Upper lobe of left lung (tissue), 6 donors: ENCODE measurements at regions not wholly inside any gene's neighbourhood (a gene's known extent, or its start where the extent isn't known, plus 50 kb on each side); places are given as distances from the start of the nearest gene placed in this dataset.
"Not testable (repeated sequence)": the region's sequence is repeated elsewhere in the genome, so short reads cannot be mapped to it uniquely, and the experiment has no call there.

Source experiments
- ATAC-seq, 2 donors: fragments of 200-7000 bp; cut with Tn5 transposase; one replicate each; pipeline ENCODE4 v1.9.1; 2022; ENCODE audit warnings: mild to moderate bottlenecking in 2 of 2, moderate library complexity in 2 of 2; ENCODE audit not compliant: low FRiP score in 2 of 2
- DNase-seq, 2 donors: peaks; one replicate each; pipeline ENCODE4 v3.0.0-alpha.2; 2019 to 2020
- H3K27ac ChIP-seq, 4 donors: fragments of 200-600 bp; sonication (generic); one replicate each; pipeline ENCODE4 v1.5.1; 2016 to 2019
- H3K27me3 ChIP-seq, 4 donors: fragments of 200-600 bp; sonication (generic); one replicate each; pipeline ENCODE4 v1.5.1; 2017 to 2019
- H3K36me3 ChIP-seq, 4 donors: fragments of 200-600 bp; sonication (generic); one replicate each; pipeline ENCODE4 v1.5.1; 2016 to 2019
- H3K4me1 ChIP-seq, 4 donors: fragments of 200-600 bp; sonication (generic); one replicate each; pipeline ENCODE4 v1.5.1; 2018 to 2019
- H3K4me3 ChIP-seq, 4 donors: fragments of 200-600 bp; sonication (generic); one replicate each; pipeline ENCODE4 v1.5.1; 2017 to 2019; ENCODE audit warnings: mild to moderate bottlenecking in 2 of 4, moderate library complexity in 1 of 4
- H3K9me3 ChIP-seq, 4 donors: fragments of 200-600 bp; sonication (generic); one replicate each; pipeline ENCODE4 v1.5.1; 2018 to 2019
- CTCF ChIP-seq, 6 experiments: fragments of 450-650 bp in 4 of 6; fragments of 200-600 bp in 2 of 6; sonication (generic) in 2 of 6; IDR thresholded peaks; one replicate each; pipeline ENCODE4 v1.5.1; 2016 to 2019; ENCODE audit warnings: antibody characterized with exemption in 6 of 6
- EP300 ChIP-seq, 4 donors: sonication (generic); formaldehyde crosslinking; IDR thresholded peaks; one replicate each; pipeline ENCODE4 v1.5.1; 2017; ENCODE audit warnings: antibody characterized with exemption in 4 of 4, control low read depth in 2 of 4
- POLR2A ChIP-seq, 4 donors: fragments of 450-650 bp; IDR thresholded peaks; one replicate each; pipeline ENCODE4 v1.5.1; 2016 to 2017; ENCODE audit warnings: antibody characterized with exemption in 4 of 4, mild to moderate bottlenecking in 2 of 4
- POLR2AphosphoS5 ChIP-seq, 2 donors: sonication (generic); formaldehyde crosslinking; IDR thresholded peaks; one replicate each; pipeline ENCODE4 v1.5.1; 2017; ENCODE audit warnings: antibody characterized with exemption in 2 of 2
- WGBS, 2 donors: methylation state at CpG; one replicate each; pipeline ENCODE4 v1.1.5; 2017 to 2018; 5-methylcytosine and 5-hydroxymethylcytosine counted together
- donor health status: DM: no; HTN: no; CAD: no; lungs with moderate emphysema.
- donor health status: DM: no; HTN: yes; CAD: no; lungs with severe emphysema.

- DNase-seq (no peak), ATAC-seq (no peak)
- Histone ChIP-seq H3K4me3 (no peak overlapping the region), H3K36me3 (no peaks in the 10 kb centered on the region), H3K27me3 (no peaks in the 10 kb centered on the region), H3K27ac (no peak overlapping the region), H3K4me1 (peaks cover 0 to 12% (median 2%) of the 10 kb centered on the region in 4 donors), H3K9me3 (no peaks in the 10 kb centered on the region)
- 88% methylated on average over 1 of the region's 1 CpG; no CpG with 5 or more reads in 1 of the 2 donors for WGBS, 2 donors
- TF ChIP-seq POLR2A (IDR thresholded peaks at IDR 0.05) (no peak), POLR2AphosphoS5 (IDR thresholded peaks at IDR 0.05) (no peak), EP300 (IDR thresholded peaks at IDR 0.05) (no peak), CTCF (IDR thresholded peaks at IDR 0.05) (no peak)
These were observed 62.4 kb upstream of the RBM24 start for GRCh38 chr6:17218749-17219093.

DNA sequence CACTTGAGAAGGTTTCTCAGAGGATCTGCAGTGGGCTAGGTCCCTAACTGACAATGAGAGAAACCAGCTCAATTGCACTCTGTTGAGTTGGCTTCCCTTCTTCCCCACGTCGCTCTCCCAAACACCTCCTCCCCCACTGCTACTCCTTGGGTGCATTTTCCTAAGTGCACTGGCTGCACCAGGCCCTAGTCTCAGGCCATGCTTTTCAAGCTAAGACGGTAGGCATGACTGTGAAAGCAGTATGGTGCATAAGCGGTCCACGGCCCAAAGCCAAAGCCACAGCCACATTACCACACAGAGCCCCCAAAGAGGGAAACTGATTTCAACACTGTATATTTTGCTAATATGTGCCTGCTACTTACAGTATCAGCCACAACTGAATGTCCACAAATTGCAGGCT lies 62.1 kb upstream of the RBM24 start:
- TF ChIP-seq POLR2AphosphoS5 (IDR thresholded peaks at IDR 0.05) (no peak), POLR2A (IDR thresholded peaks at IDR 0.05) (no peak), CTCF (IDR thresholded peaks at IDR 0.05) (no peak), EP300 (IDR thresholded peaks at IDR 0.05) (no peak)
- H3K27ac ChIP-seq: no peak overlapping the region
- no peaks in the 10 kb centered on the region for H3K9me3 ChIP-seq
- no peaks in the 10 kb centered on the region for H3K36me3 ChIP-seq
- ATAC-seq (no peak), DNase-seq (no peak)
- no peaks in the 10 kb centered on the region for H3K27me3 ChIP-seq
- no peak overlapping the region for H3K4me3 ChIP-seq
- 60 to 63% methylated on average over 5 of the region's 5 CpGs for WGBS, 2 donors
- peaks cover 0 to 12% (median 2%) of the 10 kb centered on the region in 4 donors for H3K4me1 ChIP-seq

- peaks cover 0 to 12% (median 2%) of the 10 kb centered on the region in 4 donors for H3K4me1 ChIP-seq
- no peak overlapping the region for H3K27ac ChIP-seq
- H3K4me3 ChIP-seq: no peak overlapping the region
- no peaks in the 10 kb centered on the region for H3K9me3 ChIP-seq
- TF ChIP-seq CTCF (IDR thresholded peaks at IDR 0.05) (no peak), POLR2A (IDR thresholded peaks at IDR 0.05) (no peak)
- WGBS, 2 donors: 77 to 80% methylated on average over 12 of the region's 12 CpGs
- H3K36me3 ChIP-seq: no peaks in the 10 kb centered on the region
- DNase-seq (no peak), ATAC-seq (no peak)
- no peaks in the 10 kb centered on the region for H3K27me3 ChIP-seq
These were observed 60.9 kb upstream of the RBM24 start for GRCh38 chr6:17220040-17220910.

GRCh38 chr6:17224056-17224455 lies 57.1 kb upstream of the RBM24 start:
- no peak for TF ChIP-seq POLR2A (IDR thresholded peaks at IDR 0.05)
- TF ChIP-seq POLR2AphosphoS5 (IDR thresholded peaks at IDR 0.05): no peak
- no peak for TF ChIP-seq CTCF (IDR thresholded peaks at IDR 0.05)
- no peak for TF ChIP-seq EP300 (IDR thresholded peaks at IDR 0.05)
- no peaks in the 10 kb centered on the region for H3K36me3 ChIP-seq
- H3K27ac ChIP-seq: no peak overlapping the region
- 84 to 89% methylated on average over 3 of the region's 3 CpGs for WGBS, 2 donors
- ATAC-seq (no peak), DNase-seq (no peak)
- H3K27me3 ChIP-seq: no peaks in the 10 kb centered on the region
- H3K4me1 ChIP-seq: peaks cover 0 to 9% (median 2%) of the 10 kb centered on the region in 4 donors
- no peak overlapping the region for H3K4me3 ChIP-seq
- no peaks in the 10 kb centered on the region for H3K9me3 ChIP-seq

- not testable (repeated sequence) for ATAC-seq, H3K27ac ChIP-seq, H3K4me1 ChIP-seq, H3K27me3 ChIP-seq, DNase-seq, H3K4me3 ChIP-seq, H3K9me3 ChIP-seq, H3K36me3 ChIP-seq
- WGBS, 2 donors: 81 to 86% methylated on average over 5 of the region's 5 CpGs
These were observed 56.7 kb upstream of the RBM24 start for GRCh38 chr6:17224501-17224900.
